ENCODE measurements at regions not wholly inside any gene's neighbourhood (a gene's known extent, or its start where the extent isn't known, plus 50 kb on each side); places are given as distances from the start of the nearest gene placed in this dataset.

DNA sequence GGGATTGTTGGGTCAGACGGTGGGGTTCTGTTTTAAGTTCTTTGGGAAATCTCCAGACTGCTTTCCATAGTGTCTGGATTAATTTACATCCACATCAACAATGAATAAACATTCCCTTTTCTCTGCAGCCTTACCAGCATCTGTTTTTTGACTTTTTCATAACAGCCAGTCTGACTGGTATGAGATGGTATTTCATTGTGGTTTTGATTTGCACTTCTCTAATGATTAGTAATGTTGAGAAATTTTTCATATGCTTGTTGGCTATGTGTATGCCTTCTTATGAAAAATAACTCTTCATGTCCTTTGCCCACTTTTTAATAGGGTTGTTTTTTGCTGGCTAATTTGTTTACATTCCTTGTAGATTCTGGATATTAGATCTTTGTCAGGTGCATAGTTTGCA is 140.8 kb upstream of the CNTN1 start:
- H3K4ac ChIP-seq (ENCODE audit: low read depth, low read length) = no peak overlapping the region
- H3K14ac ChIP-seq (ENCODE audit: insufficient read depth, low read length) = no peak overlapping the region
- H3K27ac Mint-ChIP-seq = no peak overlapping the region
- H3K79me1 ChIP-seq (ENCODE audit: insufficient read depth, low read depth, low read length, poor library complexity, severe bottlenecking) = no peaks in the 10 kb centered on the region
- H2AFZ ChIP-seq (ENCODE audit: low read length) = no peak overlapping the region
- no peak overlapping the region for H3K23ac ChIP-seq (ENCODE audit: insufficient read length, low read depth, low read length)
- DNase-seq = no peak
- no peaks in the 10 kb centered on the region for H3K27me3 Mint-ChIP-seq (ENCODE audit: low read depth)
- no peak overlapping the region for H4K91ac ChIP-seq (ENCODE audit: insufficient read length, low read depth, low read length)
- no peak overlapping the region for H2BK120ac ChIP-seq (ENCODE audit: low read depth, low read length, poor library complexity, severe bottlenecking)
- no peak overlapping the region for H3K4me2 ChIP-seq (ENCODE audit: insufficient read depth, insufficient read length, low read length)
- H3K23me2 ChIP-seq (ENCODE audit: insufficient read length, low read depth, low read length, poor library complexity, severe bottlenecking) = no peaks in the 10 kb centered on the region
- H3K9ac ChIP-seq (ENCODE audit: extremely low read depth, insufficient read length, low read length) = no peak overlapping the region
- WGBS (ENCODE audit: extremely low coverage, insufficient read length, low lambda C conversion rate) = no CpG with 5 or more reads among the region's 1 CpG
- peaks cover 6 to 7% of the 10 kb centered on the region in 2 experiments for H3K4me1 Mint-ChIP-seq
- TF ChIP-seq, protein P1, sequence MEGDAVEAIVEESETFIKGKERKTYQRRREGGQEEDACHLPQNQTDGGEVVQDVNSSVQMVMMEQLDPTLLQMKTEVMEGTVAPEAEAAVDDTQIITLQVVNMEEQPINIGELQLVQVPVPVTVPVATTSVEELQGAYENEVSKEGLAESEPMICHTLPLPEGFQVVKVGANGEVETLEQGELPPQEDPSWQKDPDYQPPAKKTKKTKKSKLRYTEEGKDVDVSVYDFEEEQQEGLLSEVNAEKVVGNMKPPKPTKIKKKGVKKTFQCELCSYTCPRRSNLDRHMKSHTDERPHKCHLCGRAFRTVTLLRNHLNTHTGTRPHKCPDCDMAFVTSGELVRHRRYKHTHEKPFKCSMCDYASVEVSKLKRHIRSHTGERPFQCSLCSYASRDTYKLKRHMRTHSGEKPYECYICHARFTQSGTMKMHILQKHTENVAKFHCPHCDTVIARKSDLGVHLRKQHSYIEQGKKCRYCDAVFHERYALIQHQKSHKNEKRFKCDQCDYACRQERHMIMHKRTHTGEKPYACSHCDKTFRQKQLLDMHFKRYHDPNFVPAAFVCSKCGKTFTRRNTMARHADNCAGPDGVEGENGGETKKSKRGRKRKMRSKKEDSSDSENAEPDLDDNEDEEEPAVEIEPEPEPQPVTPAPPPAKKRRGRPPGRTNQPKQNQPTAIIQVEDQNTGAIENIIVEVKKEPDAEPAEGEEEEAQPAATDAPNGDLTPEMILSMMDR (conservative IDR thresholded peaks at IDR 0.05) = no peak
- no peak overlapping the region for H2BK5ac ChIP-seq (ENCODE audit: insufficient read length, low read length)
- H3K27ac ChIP-seq (ENCODE audit: insufficient read length, low read depth, low read length) = no peak overlapping the region
- no peaks in the 10 kb centered on the region for H3K79me2 ChIP-seq (ENCODE audit: insufficient read depth, low read length)
- no peaks in the 10 kb centered on the region; a peak in 1 of 7 replicates for H3K36me3 Mint-ChIP-seq (ENCODE audit: insufficient read depth in 1 of 3, low read depth in 3 of 3)
- H2BK12ac ChIP-seq (ENCODE audit: insufficient read length, low read depth, low read length) = no peak overlapping the region
- no peak overlapping the region for H2BK15ac ChIP-seq (ENCODE audit: low read depth, low read length)
- no peak overlapping the region for H3K56ac ChIP-seq (ENCODE audit: insufficient read length, low read depth, low read length)
- H3K9me3 ChIP-seq (ENCODE audit: control insufficient read depth, low read depth, low read length) = no peaks in the 10 kb centered on the region
- peaks cover 6% of the 10 kb centered on the region in 2 experiments; a peak in 4 of 5 replicates for H3K9me3 Mint-ChIP-seq
- H4K20me1 ChIP-seq (ENCODE audit: control insufficient read depth, insufficient read depth, insufficient read length) = no peaks in the 10 kb centered on the region
- H3K27me3 ChIP-seq (ENCODE audit: insufficient read depth, low read length) = no peaks in the 10 kb centered on the region
- no peak overlapping the region for H4K8ac ChIP-seq (replicated peaks; ENCODE audit: insufficient read length, low read depth, low read length)
- H3K18ac ChIP-seq (ENCODE audit: insufficient read length, low read depth, low read length) = no peak overlapping the region
- no peaks in the 10 kb centered on the region for H3K4me1 ChIP-seq (ENCODE audit: insufficient read depth, low read length)
- no peak overlapping the region for H3K4me3 Mint-ChIP-seq
- no peak overlapping the region for H4K5ac ChIP-seq (ENCODE audit: insufficient read length, low read depth, low read length)
- H3T11ph ChIP-seq (ENCODE audit: low read length) = no peak overlapping the region
- no peak overlapping the region for H2AK5ac ChIP-seq (ENCODE audit: insufficient read length, low read length)
- no peak overlapping the region for H2BK20ac ChIP-seq (ENCODE audit: low read depth, low read length, poor library complexity, severe bottlenecking)

Measured in H9 (cell line).